ENCODE measurements at regions not wholly inside any gene's neighbourhood (a gene's known extent, or its start where the extent isn't known, plus 50 kb on each side); places are given as distances from the start of the nearest gene placed in this dataset.

- Histone ChIP-seq H3K27ac (no peak overlapping the region), H3K27me3 (no peaks in the 10 kb centered on the region), H3K36me3 (no peaks in the 10 kb centered on the region), H3K4me1 (no peaks in the 10 kb centered on the region), H3K9me3 (peaks cover 0 to 8% (median 0%) of the 10 kb centered on the region in 4 donors), H3K4me3 (no peak overlapping the region)
- no peak for DNase-seq
- no peak for ATAC-seq (ENCODE audit: low FRiP score in 2 of 2)
- TF ChIP-seq CTCF (IDR thresholded peaks at IDR 0.05) (no peak), POLR2AphosphoS5 (IDR thresholded peaks at IDR 0.05) (no peak), EP300 (IDR thresholded peaks at IDR 0.05) (no peak), POLR2A (IDR thresholded peaks at IDR 0.05) (no peak)
- 80 to 92% methylated on average over 2 of the region's 2 CpGs for WGBS, 2 donors
Measured at GRCh38 chr10:78875331-78875877, 193.4 kb upstream of the ZMIZ1 start.

GRCh38 chr10:78875932-78876331 lies 192.8 kb upstream of the ZMIZ1 start:
- no peak for TF ChIP-seq EP300 (IDR thresholded peaks at IDR 0.05)
- TF ChIP-seq POLR2AphosphoS5 (IDR thresholded peaks at IDR 0.05): no peak
- no peak for TF ChIP-seq CTCF (IDR thresholded peaks at IDR 0.05)
- TF ChIP-seq POLR2A (IDR thresholded peaks at IDR 0.05): no peak
- Histone ChIP-seq H3K36me3 (no peaks in the 10 kb centered on the region), H3K27me3 (no peaks in the 10 kb centered on the region), H3K9me3 (peaks cover 0 to 8% (median 0%) of the 10 kb centered on the region in 4 donors), H3K4me3 (no peak overlapping the region), H3K27ac (no peak overlapping the region), H3K4me1 (no peaks in the 10 kb centered on the region)
- ATAC-seq (ENCODE audit: low FRiP score in 2 of 2): no peak
- DNase-seq: no peak
- 90 to 92% methylated on average over 4 of the region's 4 CpGs for WGBS, 2 donors

- Histone ChIP-seq H3K36me3 (no peaks in the 10 kb centered on the region), H3K27ac (no peak overlapping the region), H3K27me3 (no peaks in the 10 kb centered on the region), H3K4me3 (no peak overlapping the region), H3K4me1 (no peaks in the 10 kb centered on the region), H3K9me3 (peaks cover 0 to 8% (median 0%) of the 10 kb centered on the region in 4 donors)
- DNase-seq: no peak
- 61 to 71% methylated on average over 4 of the region's 4 CpGs for WGBS, 2 donors
- no peak for ATAC-seq (ENCODE audit: low FRiP score in 2 of 2)
- TF ChIP-seq POLR2A (IDR thresholded peaks at IDR 0.05): no peak
- TF ChIP-seq EP300 (IDR thresholded peaks at IDR 0.05): no peak
- TF ChIP-seq CTCF (IDR thresholded peaks at IDR 0.05): no peak
- no peak for TF ChIP-seq POLR2AphosphoS5 (IDR thresholded peaks at IDR 0.05)
Measured at GRCh38 chr10:78876449-78876848, 192.3 kb upstream of the ZMIZ1 start.

GRCh38 chr10:78879621-78880020 lies 189.1 kb upstream of the ZMIZ1 start:
- WGBS, 2 donors: 84 to 91% methylated on average over 3 of the region's 3 CpGs
- no peak overlapping the region for H3K27ac ChIP-seq
- DNase-seq: no peak

More at GRCh38 chr10:78879621-78880020, 189.1 kb upstream of the ZMIZ1 start:
- Histone ChIP-seq H3K27me3 (no peaks in the 10 kb centered on the region), H3K4me3 (no peak overlapping the region), H3K36me3 (no peaks in the 10 kb centered on the region), H3K4me1 (no peaks in the 10 kb centered on the region), H3K9me3 (peaks cover 0 to 8% (median under 1%) of the 10 kb centered on the region in 4 donors)
- ATAC-seq (ENCODE audit: low FRiP score in 2 of 2): no peak
- TF ChIP-seq POLR2AphosphoS5 (IDR thresholded peaks at IDR 0.05): no peak
- no peak for TF ChIP-seq EP300 (IDR thresholded peaks at IDR 0.05)
- TF ChIP-seq CTCF (IDR thresholded peaks at IDR 0.05): no peak
- no peak for TF ChIP-seq POLR2A (IDR thresholded peaks at IDR 0.05)
